ENCODE measurements at regions not wholly inside any gene's neighbourhood (a gene's known extent, or its start where the extent isn't known, plus 50 kb on each side); places are given as distances from the start of the nearest gene placed in this dataset.

DNA sequence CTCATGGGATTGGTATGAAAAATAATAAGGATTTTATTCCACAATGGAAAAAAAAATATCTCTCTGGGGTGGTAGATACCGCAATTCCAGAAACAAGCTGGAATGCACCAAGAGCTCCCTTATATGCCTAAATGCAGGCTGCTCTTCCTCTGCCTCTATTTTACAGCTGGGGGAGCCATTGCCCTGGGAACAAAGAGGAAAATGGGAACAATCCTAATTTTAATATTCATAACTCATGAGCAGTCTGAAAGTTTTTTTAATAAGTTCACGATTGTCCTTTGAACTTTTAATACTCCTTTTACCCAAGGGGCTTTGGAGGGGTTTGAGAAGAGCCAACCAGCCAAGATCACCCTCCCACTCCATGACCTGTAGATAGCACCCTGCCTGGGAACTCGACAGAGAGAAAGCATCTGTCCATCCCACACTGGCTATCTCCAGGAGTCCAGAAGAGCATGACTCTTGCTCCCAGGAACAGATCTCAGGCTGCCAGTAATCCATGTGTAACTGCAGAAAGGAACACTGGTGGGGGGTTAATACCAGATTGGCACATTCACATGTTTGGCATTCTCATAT, 74.7 kb downstream of the CD83 start:
- no peak for ATAC-seq
- TF ChIP-seq CSDC2 (CRISPR knock-in tag; IDR thresholded peaks at IDR 0.05) (no peak), RARB (CRISPR knock-in tag; IDR thresholded peaks at IDR 0.05) (no peak), ZFP30 (CRISPR knock-in tag; IDR thresholded peaks at IDR 0.05) (no peak), ARNTL (CRISPR knock-in tag; IDR thresholded peaks at IDR 0.05; ENCODE audit: borderline replicate concordance, low read depth) (no peak), ZNF565 (CRISPR knock-in tag; conservative IDR thresholded peaks at IDR 0.05; ENCODE audit: low read depth) (no peak), ZFP3 (CRISPR knock-in tag; IDR thresholded peaks at IDR 0.05) (no peak), ESRRG (CRISPR knock-in tag; IDR thresholded peaks at IDR 0.05) (no peak), ZNF8 (CRISPR knock-in tag; IDR thresholded peaks at IDR 0.05) (no peak), BACH2 (CRISPR knock-in tag; IDR thresholded peaks at IDR 0.05; ENCODE audit: borderline replicate concordance) (no peak), OSR1 (CRISPR knock-in tag; IDR thresholded peaks at IDR 0.05) (no peak), ZC3H10 (CRISPR knock-in tag; IDR thresholded peaks at IDR 0.05) (no peak), GLIS3 (CRISPR knock-in tag; IDR thresholded peaks at IDR 0.05) (no peak), PPARA (CRISPR knock-in tag; IDR thresholded peaks at IDR 0.05; ENCODE audit: borderline replicate concordance) (no peak), ZNF70 (CRISPR knock-in tag; IDR thresholded peaks at IDR 0.05) (no peak), TOX (CRISPR knock-in tag; IDR thresholded peaks at IDR 0.05; ENCODE audit: borderline replicate concordance) (no peak), SNAI2 (CRISPR knock-in tag; IDR thresholded peaks at IDR 0.05) (no peak), TCF4 (CRISPR knock-in tag; IDR thresholded peaks at IDR 0.05; ENCODE audit: borderline replicate concordance) (no peak)
- TF ChIP-seq, protein P1, sequence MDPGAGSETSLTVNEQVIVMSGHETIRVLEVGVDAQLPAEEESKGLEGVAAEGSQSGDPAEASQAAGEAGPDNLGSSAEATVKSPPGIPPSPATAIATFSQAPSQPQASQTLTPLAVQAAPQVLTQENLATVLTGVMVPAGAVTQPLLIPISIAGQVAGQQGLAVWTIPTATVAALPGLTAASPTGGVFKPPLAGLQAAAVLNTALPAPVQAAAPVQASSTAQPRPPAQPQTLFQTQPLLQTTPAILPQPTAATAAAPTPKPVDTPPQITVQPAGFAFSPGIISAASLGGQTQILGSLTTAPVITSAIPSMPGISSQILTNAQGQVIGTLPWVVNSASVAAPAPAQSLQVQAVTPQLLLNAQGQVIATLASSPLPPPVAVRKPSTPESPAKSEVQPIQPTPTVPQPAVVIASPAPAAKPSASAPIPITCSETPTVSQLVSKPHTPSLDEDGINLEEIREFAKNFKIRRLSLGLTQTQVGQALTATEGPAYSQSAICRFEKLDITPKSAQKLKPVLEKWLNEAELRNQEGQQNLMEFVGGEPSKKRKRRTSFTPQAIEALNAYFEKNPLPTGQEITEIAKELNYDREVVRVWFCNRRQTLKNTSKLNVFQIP (CRISPR knock-in tag; IDR thresholded peaks at IDR 0.05; ENCODE audit: borderline replicate concordance, low read depth) = no peak
- TF ChIP-seq, protein P2, sequence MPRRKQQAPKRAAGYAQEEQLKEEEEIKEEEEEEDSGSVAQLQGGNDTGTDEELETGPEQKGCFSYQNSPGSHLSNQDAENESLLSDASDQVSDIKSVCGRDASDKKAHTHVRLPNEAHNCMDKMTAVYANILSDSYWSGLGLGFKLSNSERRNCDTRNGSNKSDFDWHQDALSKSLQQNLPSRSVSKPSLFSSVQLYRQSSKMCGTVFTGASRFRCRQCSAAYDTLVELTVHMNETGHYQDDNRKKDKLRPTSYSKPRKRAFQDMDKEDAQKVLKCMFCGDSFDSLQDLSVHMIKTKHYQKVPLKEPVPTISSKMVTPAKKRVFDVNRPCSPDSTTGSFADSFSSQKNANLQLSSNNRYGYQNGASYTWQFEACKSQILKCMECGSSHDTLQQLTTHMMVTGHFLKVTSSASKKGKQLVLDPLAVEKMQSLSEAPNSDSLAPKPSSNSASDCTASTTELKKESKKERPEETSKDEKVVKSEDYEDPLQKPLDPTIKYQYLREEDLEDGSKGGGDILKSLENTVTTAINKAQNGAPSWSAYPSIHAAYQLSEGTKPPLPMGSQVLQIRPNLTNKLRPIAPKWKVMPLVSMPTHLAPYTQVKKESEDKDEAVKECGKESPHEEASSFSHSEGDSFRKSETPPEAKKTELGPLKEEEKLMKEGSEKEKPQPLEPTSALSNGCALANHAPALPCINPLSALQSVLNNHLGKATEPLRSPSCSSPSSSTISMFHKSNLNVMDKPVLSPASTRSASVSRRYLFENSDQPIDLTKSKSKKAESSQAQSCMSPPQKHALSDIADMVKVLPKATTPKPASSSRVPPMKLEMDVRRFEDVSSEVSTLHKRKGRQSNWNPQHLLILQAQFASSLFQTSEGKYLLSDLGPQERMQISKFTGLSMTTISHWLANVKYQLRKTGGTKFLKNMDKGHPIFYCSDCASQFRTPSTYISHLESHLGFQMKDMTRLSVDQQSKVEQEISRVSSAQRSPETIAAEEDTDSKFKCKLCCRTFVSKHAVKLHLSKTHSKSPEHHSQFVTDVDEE (CRISPR knock-in tag; IDR thresholded peaks at IDR 0.05) = no peak

DNA sequence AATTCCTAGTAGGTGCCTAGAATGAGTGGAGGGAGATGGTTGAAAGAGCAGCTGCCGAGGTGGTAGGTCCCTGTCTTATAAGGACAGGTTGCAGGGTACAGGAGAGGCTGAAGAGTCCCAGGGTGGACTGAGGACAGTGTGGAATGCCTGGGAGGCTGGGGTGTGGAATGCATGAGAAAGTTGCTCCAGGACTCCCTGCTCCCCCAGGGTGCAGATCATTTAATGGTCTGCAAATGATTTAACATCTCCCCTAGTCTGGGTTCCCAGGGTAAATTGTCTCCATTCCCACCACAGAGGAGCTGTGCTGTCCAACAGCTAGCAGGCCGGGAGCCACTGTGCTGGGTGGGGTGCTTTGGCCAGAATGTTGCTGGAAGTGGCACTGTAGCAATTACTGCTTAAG, 76.0 kb downstream of the CD83 start:
- TF ChIP-seq, protein P3, sequence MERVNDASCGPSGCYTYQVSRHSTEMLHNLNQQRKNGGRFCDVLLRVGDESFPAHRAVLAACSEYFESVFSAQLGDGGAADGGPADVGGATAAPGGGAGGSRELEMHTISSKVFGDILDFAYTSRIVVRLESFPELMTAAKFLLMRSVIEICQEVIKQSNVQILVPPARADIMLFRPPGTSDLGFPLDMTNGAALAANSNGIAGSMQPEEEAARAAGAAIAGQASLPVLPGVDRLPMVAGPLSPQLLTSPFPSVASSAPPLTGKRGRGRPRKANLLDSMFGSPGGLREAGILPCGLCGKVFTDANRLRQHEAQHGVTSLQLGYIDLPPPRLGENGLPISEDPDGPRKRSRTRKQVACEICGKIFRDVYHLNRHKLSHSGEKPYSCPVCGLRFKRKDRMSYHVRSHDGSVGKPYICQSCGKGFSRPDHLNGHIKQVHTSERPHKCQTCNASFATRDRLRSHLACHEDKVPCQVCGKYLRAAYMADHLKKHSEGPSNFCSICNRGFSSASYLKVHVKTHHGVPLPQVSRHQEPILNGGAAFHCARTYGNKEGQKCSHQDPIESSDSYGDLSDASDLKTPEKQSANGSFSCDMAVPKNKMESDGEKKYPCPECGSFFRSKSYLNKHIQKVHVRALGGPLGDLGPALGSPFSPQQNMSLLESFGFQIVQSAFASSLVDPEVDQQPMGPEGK (CRISPR knock-in tag; IDR thresholded peaks at IDR 0.05; ENCODE audit: borderline replicate concordance) = no peak
- ATAC-seq = no peak

DNA sequence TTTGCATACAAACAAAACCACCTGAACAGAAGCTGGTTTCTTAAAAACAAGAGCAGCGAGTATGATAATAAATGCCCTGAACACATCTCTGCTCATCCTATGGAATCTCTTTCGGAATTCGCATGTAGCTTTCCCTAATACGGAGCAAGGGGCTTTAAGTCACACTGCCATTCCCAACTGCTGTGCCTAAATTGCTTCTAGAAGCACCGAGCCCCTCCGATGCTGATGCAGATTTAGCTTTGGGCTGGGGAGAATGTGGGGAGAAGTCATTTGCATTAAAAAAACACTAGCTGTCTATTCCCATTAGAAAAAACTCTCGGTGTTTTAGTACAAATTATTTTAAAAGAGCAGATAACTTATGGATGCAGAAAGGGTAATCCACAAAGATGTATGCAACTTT, 76.9 kb downstream of the CD83 start:
- TF ChIP-seq ESRRG (CRISPR knock-in tag; IDR thresholded peaks at IDR 0.05) (no peak), ZNF70 (CRISPR knock-in tag; IDR thresholded peaks at IDR 0.05) (no peak), BACH2 (CRISPR knock-in tag; IDR thresholded peaks at IDR 0.05; ENCODE audit: borderline replicate concordance) (no peak), ZNF8 (CRISPR knock-in tag; IDR thresholded peaks at IDR 0.05) (no peak), ISL1 (CRISPR knock-in tag; IDR thresholded peaks at IDR 0.05) (no peak), RARB (CRISPR knock-in tag; IDR thresholded peaks at IDR 0.05) (no peak), PPARA (CRISPR knock-in tag; IDR thresholded peaks at IDR 0.05; ENCODE audit: borderline replicate concordance) (no peak), CSDC2 (CRISPR knock-in tag; IDR thresholded peaks at IDR 0.05) (no peak), TCF4 (CRISPR knock-in tag; IDR thresholded peaks at IDR 0.05; ENCODE audit: borderline replicate concordance) (no peak)
- TF ChIP-seq, protein P1 (CRISPR knock-in tag; IDR thresholded peaks at IDR 0.05; ENCODE audit: borderline replicate concordance, low read depth) = no peak
- TF ChIP-seq, protein P2 (CRISPR knock-in tag; IDR thresholded peaks at IDR 0.05) = no peak
- ATAC-seq = no peak
